Stomach (tissue), 8 donors: ENCODE measurements at regions not wholly inside any gene's neighbourhood (a gene's known extent, or its start where the extent isn't known, plus 50 kb on each side); places are given as distances from the start of the nearest gene placed in this dataset.

ENCODE experiments used
- DNase-seq, 2 donors: peaks; one replicate each; pipeline versions ENCODE4 v3.0.0 to v3.0.0-alpha.2; 2013 to 2019
- H3K27ac ChIP-seq, 5 donors: fragments of 200-600 bp in 4 of 5; sonication (generic) in 4 of 5; one replicate each; pipeline ENCODE4 v1.5.1; 2013 to 2019; ENCODE audit warnings: mild to moderate bottlenecking in 1 of 5, moderate library complexity in 1 of 5
- H3K27me3 ChIP-seq, 3 donors: fragments of 200-600 bp; sonication (generic); one replicate each; pipeline ENCODE4 v1.5.1; 2017 to 2019; ENCODE audit warnings: mixed run types in 1 of 3
- H3K36me3 ChIP-seq, 4 donors: fragments of 200-600 bp; sonication (generic); 1 replicate in 3 of 4; 2 replicates in 1 of 4; pipeline ENCODE4 v1.5.1; 2016 to 2019
- H3K4me1 ChIP-seq, 4 donors: fragments of 200-600 bp; sonication (generic); one replicate each; pipeline ENCODE4 v1.5.1; 2016 to 2019
- H3K4me3 ChIP-seq, 4 donors: fragments of 200-600 bp; sonication (generic) in 3 of 4; one replicate each; pipeline ENCODE4 v1.5.1; 2016 to 2019; ENCODE audit warnings: mild to moderate bottlenecking in 1 of 4
- H3K9me3 ChIP-seq, 4 donors: fragments of 200-600 bp; sonication (generic); one replicate each; pipeline ENCODE4 v1.5.1; 2016 to 2019
- EP300 ChIP-seq: sonication (generic); formaldehyde crosslinking; IDR thresholded peaks from one replicate; pipeline ENCODE4 v1.6.1; 2017; ENCODE audit warnings: antibody characterized with exemption
- POLR2A ChIP-seq, 4 donors: fragments of 450-650 bp; IDR thresholded peaks; one replicate each; pipeline ENCODE4 v1.6.1; 2016; ENCODE audit warnings: antibody characterized with exemption in 4 of 4, control low read depth in 2 of 4, mild to moderate bottlenecking in 1 of 4, moderate library complexity in 1 of 4
- POLR2AphosphoS5 ChIP-seq, 3 donors: sonication (generic); formaldehyde crosslinking; IDR thresholded peaks; one replicate each; pipeline ENCODE4 v1.6.1; 2016; ENCODE audit warnings: antibody characterized with exemption in 3 of 3
- WGBS, 5 donors: extraction: QIAGEN DNeasy Blood & Tissue Kit in 3 of 5; methylation state at CpG; one replicate each; pipeline versions ENCODE4 v1.1.5 to v1.1.7; 2013 to 2018; 5-methylcytosine and 5-hydroxymethylcytosine counted together
- intact Hi-C: fragments of 100-400 bp; cut with DNase I; formaldehyde crosslinking; loops from one replicate; pipeline ENCODE4 v1.15.1; 2023; ENCODE audit warnings: low total_unique reads
- TF ChIP-seq, protein P1 (sequence below), 7 experiments: fragments of 450-650 bp in 4 of 7; fragments of 200-600 bp in 3 of 7; sonication (generic) in 3 of 7; IDR thresholded peaks; one replicate each; pipeline ENCODE4 v1.5.1; 2016 to 2019; ENCODE audit warnings: antibody characterized with exemption in 7 of 7, control low read depth in 2 of 7, mild to moderate bottlenecking in 1 of 7
- donor health status: healthy with polysubstance abuse.
- donor health status: Bipolar disorder and iron deficiency.
- donor health status: healthy.

DNA sequence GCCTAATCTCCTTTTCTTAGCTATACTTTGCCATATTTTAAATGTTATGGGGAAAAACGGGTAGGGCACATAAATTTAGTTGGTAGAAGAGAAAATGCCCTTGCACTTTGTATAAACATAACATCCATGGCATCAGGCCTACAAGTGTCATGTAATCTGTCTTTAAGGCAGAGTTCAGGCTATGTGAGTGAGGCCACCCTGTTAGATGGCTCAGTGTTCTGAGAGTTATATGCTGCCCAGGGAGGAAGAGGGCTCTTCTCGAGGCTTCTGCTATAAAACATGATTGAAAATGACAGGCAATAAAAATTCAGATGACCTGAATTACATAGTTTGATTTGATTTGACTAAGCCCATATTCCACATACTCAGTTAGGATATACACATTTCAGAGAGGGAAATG, 553.6 kb upstream of the MAP3K7 start:
- WGBS, 5 donors: 19 to 46% (median 38%) methylated on average over 2 of the region's 2 CpGs
- TF ChIP-seq POLR2A (IDR thresholded peaks at IDR 0.05) (no peak), POLR2AphosphoS5 (IDR thresholded peaks at IDR 0.05) (no peak), EP300 (no peak)
- TF ChIP-seq, protein P1, sequence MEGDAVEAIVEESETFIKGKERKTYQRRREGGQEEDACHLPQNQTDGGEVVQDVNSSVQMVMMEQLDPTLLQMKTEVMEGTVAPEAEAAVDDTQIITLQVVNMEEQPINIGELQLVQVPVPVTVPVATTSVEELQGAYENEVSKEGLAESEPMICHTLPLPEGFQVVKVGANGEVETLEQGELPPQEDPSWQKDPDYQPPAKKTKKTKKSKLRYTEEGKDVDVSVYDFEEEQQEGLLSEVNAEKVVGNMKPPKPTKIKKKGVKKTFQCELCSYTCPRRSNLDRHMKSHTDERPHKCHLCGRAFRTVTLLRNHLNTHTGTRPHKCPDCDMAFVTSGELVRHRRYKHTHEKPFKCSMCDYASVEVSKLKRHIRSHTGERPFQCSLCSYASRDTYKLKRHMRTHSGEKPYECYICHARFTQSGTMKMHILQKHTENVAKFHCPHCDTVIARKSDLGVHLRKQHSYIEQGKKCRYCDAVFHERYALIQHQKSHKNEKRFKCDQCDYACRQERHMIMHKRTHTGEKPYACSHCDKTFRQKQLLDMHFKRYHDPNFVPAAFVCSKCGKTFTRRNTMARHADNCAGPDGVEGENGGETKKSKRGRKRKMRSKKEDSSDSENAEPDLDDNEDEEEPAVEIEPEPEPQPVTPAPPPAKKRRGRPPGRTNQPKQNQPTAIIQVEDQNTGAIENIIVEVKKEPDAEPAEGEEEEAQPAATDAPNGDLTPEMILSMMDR (IDR thresholded peaks at IDR 0.05): no peak
- Histone ChIP-seq H3K27me3 (no peaks in the 10 kb centered on the region), H3K36me3 (no peaks in the 10 kb centered on the region), H3K27ac (no peak overlapping the region), H3K4me1 (no peaks in the 10 kb centered on the region), H3K4me3 (no peak overlapping the region), H3K9me3 (no peaks in the 10 kb centered on the region)
- intact Hi-C loops: no loop called here
- no peak for DNase-seq

DNA sequence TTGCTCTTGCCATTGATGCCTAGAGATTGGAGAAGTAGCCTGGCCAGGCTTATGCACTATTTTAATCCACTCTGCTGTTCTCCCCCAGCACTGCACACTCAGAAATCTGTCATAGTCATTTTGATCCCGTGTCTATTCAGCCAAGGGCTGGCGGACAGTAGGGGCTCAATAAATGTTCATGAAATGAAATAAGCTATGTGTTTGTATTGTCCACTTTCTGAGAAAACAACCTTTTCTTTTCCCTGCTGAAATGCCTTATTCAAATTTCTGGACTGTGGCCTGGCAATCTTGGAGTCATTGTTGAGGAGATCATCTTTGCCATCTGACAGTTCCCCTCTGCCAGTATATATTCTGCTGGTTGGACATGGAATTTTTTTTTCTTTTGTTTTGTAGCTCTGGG, 550.4 kb upstream of the MAP3K7 start:
- TF ChIP-seq POLR2AphosphoS5 (IDR thresholded peaks at IDR 0.05) (no peak), POLR2A (IDR thresholded peaks at IDR 0.05) (no peak), EP300 (no peak)
- TF ChIP-seq, protein P1 (IDR thresholded peaks at IDR 0.05): no peak
- Histone ChIP-seq H3K36me3 (no peaks in the 10 kb centered on the region), H3K27ac (no peak overlapping the region), H3K27me3 (no peaks in the 10 kb centered on the region), H3K4me3 (no peak overlapping the region), H3K4me1 (no peaks in the 10 kb centered on the region), H3K9me3 (no peaks in the 10 kb centered on the region)
- DNase-seq: no peak
- 88 to 97% (median 89%) methylated on average over 2 of the region's 2 CpGs for WGBS, 5 donors
- intact Hi-C loops: no loop called here

DNA sequence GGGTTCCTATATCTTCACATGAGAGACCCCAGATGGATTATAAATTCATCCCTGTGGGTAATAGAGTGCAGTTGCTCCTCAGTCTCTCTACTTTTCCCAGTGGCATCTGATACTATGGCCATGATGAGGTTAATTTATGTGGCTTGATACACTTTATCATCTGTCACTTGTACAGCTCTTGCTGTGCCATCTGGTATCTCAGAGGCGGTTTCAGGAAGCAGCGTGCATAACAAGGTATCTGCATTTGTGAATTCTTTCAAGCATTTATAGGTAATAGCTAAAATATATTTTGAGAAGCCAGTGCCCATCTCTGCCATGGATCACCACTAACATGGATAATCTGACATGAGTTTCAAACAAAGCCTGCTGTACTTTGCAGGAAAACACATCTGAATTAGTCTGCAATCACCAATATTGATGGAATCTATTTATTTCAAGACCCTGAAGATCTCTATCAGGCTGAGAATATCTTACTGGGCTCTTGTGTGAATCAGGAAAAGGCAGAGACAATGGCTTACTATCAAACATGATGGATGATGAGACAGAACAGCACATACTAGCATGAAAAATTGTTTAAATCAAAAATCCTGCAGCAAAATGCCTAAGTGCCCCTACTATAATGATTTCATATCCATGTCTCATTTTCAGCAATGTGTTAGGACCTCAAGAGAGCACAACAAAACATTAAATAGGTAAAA, 548.7 kb upstream of the MAP3K7 start:
- Histone ChIP-seq H3K4me3 (no peak overlapping the region), H3K4me1 (no peaks in the 10 kb centered on the region), H3K27me3 (no peaks in the 10 kb centered on the region), H3K27ac (no peak overlapping the region), H3K9me3 (no peaks in the 10 kb centered on the region), H3K36me3 (no peaks in the 10 kb centered on the region)
- TF ChIP-seq, protein P1 (IDR thresholded peaks at IDR 0.05): no peak
- TF ChIP-seq EP300: no peak
- TF ChIP-seq POLR2A (IDR thresholded peaks at IDR 0.05): no peak
- TF ChIP-seq POLR2AphosphoS5 (IDR thresholded peaks at IDR 0.05): no peak
- no peak for DNase-seq
- intact Hi-C loops: no loop called here
- WGBS, 5 donors: 78 to 91% (median 87%) methylated on average over 2 of the region's 2 CpGs

DNA sequence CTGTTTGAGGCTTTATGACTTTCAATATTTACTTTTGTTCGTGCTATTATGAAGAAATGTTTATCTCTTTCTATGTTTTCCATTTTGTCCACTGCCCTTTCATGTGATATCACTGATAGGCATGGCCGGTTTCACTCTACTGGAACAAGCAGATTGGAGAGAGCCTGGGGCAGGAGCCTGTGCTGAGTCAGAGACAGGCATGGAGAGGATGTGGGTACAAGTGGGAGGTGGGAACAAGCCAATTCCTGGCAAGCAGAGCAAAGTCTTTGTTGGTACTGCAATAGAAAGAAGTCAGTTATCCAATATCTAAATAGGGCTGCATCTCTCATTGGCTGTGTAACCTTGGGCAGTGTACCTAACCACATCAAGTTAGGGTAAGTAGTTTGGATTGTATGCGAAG, 545.6 kb upstream of the MAP3K7 start:
- H3K36me3 ChIP-seq: no peaks in the 10 kb centered on the region
- H3K27me3 ChIP-seq: no peaks in the 10 kb centered on the region
- 32 to 64% (median 49%) methylated on average over 3 of the region's 3 CpGs for WGBS, 5 donors
- intact Hi-C loops: no loop called here
- no peak for TF ChIP-seq EP300
- TF ChIP-seq, protein P1 (IDR thresholded peaks at IDR 0.05): no peak
- no peak for TF ChIP-seq POLR2A (IDR thresholded peaks at IDR 0.05)
- no peak for TF ChIP-seq POLR2AphosphoS5 (IDR thresholded peaks at IDR 0.05)
- H3K4me3 ChIP-seq: no peak overlapping the region
- no peaks in the 10 kb centered on the region for H3K9me3 ChIP-seq
- DNase-seq: peak in 1 of 2 donors; percentile 39
- H3K27ac ChIP-seq: no peak overlapping the region
- H3K4me1 ChIP-seq: no peaks in the 10 kb centered on the region
